ENCODE measurements at regions not wholly inside any gene's neighbourhood (a gene's known extent, or its start where the extent isn't known, plus 50 kb on each side); places are given as distances from the start of the nearest gene placed in this dataset.
"Not testable (repeated sequence)": the region's sequence is repeated elsewhere in the genome, so short reads cannot be mapped to it uniquely, and the experiment has no call there.

DNA sequence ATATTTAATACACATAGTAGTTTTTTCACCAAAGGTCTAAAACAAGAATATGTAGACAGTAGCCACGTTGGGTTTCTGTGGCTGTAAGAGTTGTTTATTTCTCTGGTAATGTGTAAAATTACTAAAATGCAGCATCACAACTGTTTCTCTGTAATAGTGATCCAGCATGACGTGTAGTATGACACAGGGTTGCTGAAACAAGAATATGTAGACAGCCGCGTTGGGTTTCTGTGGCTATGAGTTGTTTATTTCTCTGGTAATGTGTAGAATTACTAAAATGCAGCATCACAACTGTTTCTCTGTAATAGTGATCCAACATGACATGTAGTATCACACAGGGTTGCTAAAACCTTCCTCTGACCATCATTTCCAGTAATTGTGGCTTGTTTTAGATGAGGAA is 153.6 kb upstream of the ZNF717 start:
- Histone ChIP-seq H4K91ac (ENCODE audit: low read depth, low read length) (no peak overlapping the region), H3K9ac (ENCODE audit: low read length) (no peak overlapping the region), H3K79me2 (ENCODE audit: control insufficient read depth, insufficient read depth, low read length, poor library complexity) (no peaks in the 10 kb centered on the region), H3K18ac (ENCODE audit: low read length) (no peak overlapping the region), H3K14ac (ENCODE audit: low read length) (no peak overlapping the region), H2BK5ac (ENCODE audit: low read depth, low read length, poor library complexity) (no peak overlapping the region), H2AFZ (ENCODE audit: insufficient read depth, low read length, poor library complexity) (no peak overlapping the region), H3K4ac (ENCODE audit: low read depth, low read length) (no peak overlapping the region), H3K36me3 (ENCODE audit: control insufficient read depth in 1 of 2, insufficient read depth in 2 of 2, low read length in 2 of 2) (no peaks in the 10 kb centered on the region), H2BK12ac (ENCODE audit: low read length) (no peak overlapping the region), H3K23ac (ENCODE audit: low read length) (no peak overlapping the region), H3K4me3 (ENCODE audit: low read depth, low read length) (no peak overlapping the region), H3K27me3 (ENCODE audit: insufficient read depth, low read length) (no peaks in the 10 kb centered on the region), H2AK5ac (ENCODE audit: low read length) (no peak overlapping the region), H4K8ac (ENCODE audit: low read depth, low read length) (no peak overlapping the region), H3K4me1 (ENCODE audit: control insufficient read depth in 1 of 2, insufficient read depth in 2 of 2, low read length in 2 of 2) (no peaks in the 10 kb centered on the region), H4K12ac (ENCODE audit: low read depth, low read length) (no peak overlapping the region), H3K79me1 (ENCODE audit: low read length) (no peaks in the 10 kb centered on the region), H2BK120ac (ENCODE audit: insufficient read depth, low read length, poor library complexity) (no peak overlapping the region), H3K27ac (ENCODE audit: low read depth, low read length) (no peak overlapping the region), H3K4me2 (ENCODE audit: low read length) (no peak overlapping the region), H3K9me3 (ENCODE audit: insufficient read depth, low read depth, low read length) (no peaks in the 10 kb centered on the region)
- WGBS (ENCODE audit: extremely low coverage, insufficient coverage, insufficient read length) = no CpG with 5 or more reads among the region's 4 CpGs
- DNase-seq = no peak

DNA sequence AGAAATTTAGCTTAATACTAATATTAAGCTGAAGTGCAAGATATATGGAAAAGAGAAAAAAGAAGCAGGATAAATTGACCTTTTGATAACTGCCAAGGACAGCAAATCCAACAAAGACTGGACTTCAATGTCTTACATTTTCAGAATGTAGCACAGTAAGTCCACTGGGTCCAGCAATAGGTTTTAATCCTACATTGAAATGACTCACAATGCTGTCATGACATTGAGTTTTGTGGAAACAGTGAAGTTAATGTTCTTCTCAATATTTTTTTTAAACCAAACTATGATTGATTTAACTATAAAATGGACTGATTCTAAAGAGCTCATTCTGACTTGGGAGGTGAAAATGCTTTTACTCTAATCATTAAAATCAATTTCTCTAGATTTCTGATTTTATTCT is 166.6 kb upstream of the ZNF717 start:
- H2BK5ac ChIP-seq (ENCODE audit: low read depth, low read length, poor library complexity) = no peak overlapping the region
- no peak overlapping the region for H3K14ac ChIP-seq (ENCODE audit: low read length)
- H3K4ac ChIP-seq (ENCODE audit: low read depth, low read length) = no peak overlapping the region
- no peaks in the 10 kb centered on the region for H3K79me1 ChIP-seq (ENCODE audit: low read length)
- H4K8ac ChIP-seq (ENCODE audit: low read depth, low read length) = no peak overlapping the region
- H3K9ac ChIP-seq (ENCODE audit: low read length) = no peak overlapping the region
- no peak overlapping the region for H3K4me3 ChIP-seq (ENCODE audit: low read depth, low read length)
- no peaks in the 10 kb centered on the region for H3K27me3 ChIP-seq (ENCODE audit: insufficient read depth, low read length)
- H4K12ac ChIP-seq (ENCODE audit: low read depth, low read length) = no peak overlapping the region
- no peak overlapping the region for H2BK120ac ChIP-seq (ENCODE audit: insufficient read depth, low read length, poor library complexity)
- H3K36me3 ChIP-seq (ENCODE audit: control insufficient read depth in 1 of 2, insufficient read depth in 2 of 2, low read length in 2 of 2) = no peaks in the 10 kb centered on the region
- no peak overlapping the region for H2AFZ ChIP-seq (ENCODE audit: insufficient read depth, low read length, poor library complexity)
- no peak overlapping the region for H4K91ac ChIP-seq (ENCODE audit: low read depth, low read length)
- H3K4me1 ChIP-seq (ENCODE audit: control insufficient read depth in 1 of 2, insufficient read depth in 2 of 2, low read length in 2 of 2) = no peaks in the 10 kb centered on the region
- no peaks in the 10 kb centered on the region for H3K9me3 ChIP-seq (ENCODE audit: insufficient read depth, low read depth, low read length)
- no peaks in the 10 kb centered on the region for H3K79me2 ChIP-seq (ENCODE audit: control insufficient read depth, insufficient read depth, low read length, poor library complexity)
- no peak overlapping the region for H3K18ac ChIP-seq (ENCODE audit: low read length)
- no peak for DNase-seq
- no peak overlapping the region for H3K27ac ChIP-seq (ENCODE audit: low read depth, low read length)
- H3K4me2 ChIP-seq (ENCODE audit: low read length) = no peak overlapping the region
- no peak overlapping the region for H3K23ac ChIP-seq (ENCODE audit: low read length)
- H2BK12ac ChIP-seq (ENCODE audit: low read length) = no peak overlapping the region
- H2AK5ac ChIP-seq (ENCODE audit: low read length) = no peak overlapping the region

DNA sequence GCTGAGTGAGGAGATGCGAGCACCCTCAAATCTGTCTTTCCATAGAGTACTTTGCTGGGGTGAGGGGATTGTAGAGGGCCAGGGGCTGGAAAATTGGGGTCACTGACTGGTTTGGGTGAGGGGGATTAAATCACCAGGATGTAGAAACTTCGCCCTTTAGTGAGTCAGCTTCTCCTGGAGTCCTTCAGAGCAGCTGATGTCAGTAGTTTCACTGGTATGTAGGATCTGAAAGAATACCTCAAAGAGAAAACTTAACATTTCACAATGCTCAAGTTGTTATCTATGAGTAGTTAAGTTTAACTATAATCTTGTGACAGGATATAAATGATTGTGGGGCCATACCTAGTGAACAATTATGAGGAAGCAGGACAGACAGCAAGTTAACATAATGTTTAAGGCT is 174.7 kb upstream of the ZNF717 start:
- WGBS (ENCODE audit: extremely low coverage, insufficient coverage, insufficient read length) = no CpG with 5 or more reads among the region's 2 CpGs
- not testable (repeated sequence) for H3K23ac ChIP-seq (ENCODE audit: low read length); H2BK12ac ChIP-seq (ENCODE audit: low read length)

DNA sequence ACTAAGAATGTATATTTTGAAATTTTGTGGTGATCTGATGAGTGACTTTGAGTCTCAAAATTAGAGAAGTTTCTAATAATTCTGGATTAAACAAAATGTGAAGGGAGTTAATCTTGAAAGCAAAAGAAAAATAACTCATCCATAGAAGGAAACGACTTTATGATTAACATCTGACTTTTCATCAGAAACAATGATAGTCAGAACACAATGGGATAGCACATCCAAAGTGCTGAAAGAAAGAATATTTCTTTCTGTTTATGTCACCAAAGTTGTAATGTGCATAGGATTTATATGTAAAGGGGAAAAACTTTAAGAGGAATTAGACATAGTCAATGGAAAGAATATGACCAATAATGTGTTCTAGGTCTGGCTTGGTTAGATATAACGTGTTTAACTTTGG is 176.7 kb upstream of the ZNF717 start:
- not testable (repeated sequence) for H3K79me2 ChIP-seq (ENCODE audit: control insufficient read depth, insufficient read depth, low read length, poor library complexity); H4K12ac ChIP-seq (ENCODE audit: low read depth, low read length); H3K36me3 ChIP-seq (ENCODE audit: control insufficient read depth in 1 of 2, insufficient read depth in 2 of 2, low read length in 2 of 2); H3K18ac ChIP-seq (ENCODE audit: low read length); H3K4me2 ChIP-seq (ENCODE audit: low read length); H4K8ac ChIP-seq (ENCODE audit: low read depth, low read length); H3K9ac ChIP-seq (ENCODE audit: low read length); H3K4me3 ChIP-seq (ENCODE audit: low read depth, low read length); H3K4me1 ChIP-seq (ENCODE audit: control insufficient read depth in 1 of 2, insufficient read depth in 2 of 2, low read length in 2 of 2); H3K14ac ChIP-seq (ENCODE audit: low read length); H2AFZ ChIP-seq (ENCODE audit: insufficient read depth, low read length, poor library complexity); H3K79me1 ChIP-seq (ENCODE audit: low read length); H2BK12ac ChIP-seq (ENCODE audit: low read length); H3K9me3 ChIP-seq (ENCODE audit: insufficient read depth, low read depth, low read length); H2AK5ac ChIP-seq (ENCODE audit: low read length); H3K23ac ChIP-seq (ENCODE audit: low read length); H3K27ac ChIP-seq (ENCODE audit: low read depth, low read length); H3K27me3 ChIP-seq (ENCODE audit: insufficient read depth, low read length); DNase-seq; H2BK5ac ChIP-seq (ENCODE audit: low read depth, low read length, poor library complexity); H4K91ac ChIP-seq (ENCODE audit: low read depth, low read length); H3K4ac ChIP-seq (ENCODE audit: low read depth, low read length); H2BK120ac ChIP-seq (ENCODE audit: insufficient read depth, low read length, poor library complexity)
- no CpG with 5 or more reads among the region's 2 CpGs for WGBS (ENCODE audit: extremely low coverage, insufficient coverage, insufficient read length)

More for the DNA sequence above, 174.7 kb upstream of the ZNF717 start:
- not testable (repeated sequence) for H3K18ac ChIP-seq (ENCODE audit: low read length); H3K27me3 ChIP-seq (ENCODE audit: insufficient read depth, low read length); H3K79me1 ChIP-seq (ENCODE audit: low read length); H4K91ac ChIP-seq (ENCODE audit: low read depth, low read length); H3K4ac ChIP-seq (ENCODE audit: low read depth, low read length); H3K27ac ChIP-seq (ENCODE audit: low read depth, low read length); H3K14ac ChIP-seq (ENCODE audit: low read length); H4K12ac ChIP-seq (ENCODE audit: low read depth, low read length); H2AFZ ChIP-seq (ENCODE audit: insufficient read depth, low read length, poor library complexity); H3K9ac ChIP-seq (ENCODE audit: low read length); DNase-seq; H3K4me1 ChIP-seq (ENCODE audit: control insufficient read depth in 1 of 2, insufficient read depth in 2 of 2, low read length in 2 of 2); H4K8ac ChIP-seq (ENCODE audit: low read depth, low read length); H3K9me3 ChIP-seq (ENCODE audit: insufficient read depth, low read depth, low read length); H2BK5ac ChIP-seq (ENCODE audit: low read depth, low read length, poor library complexity); H3K4me2 ChIP-seq (ENCODE audit: low read length); H3K4me3 ChIP-seq (ENCODE audit: low read depth, low read length); H2AK5ac ChIP-seq (ENCODE audit: low read length); H3K36me3 ChIP-seq (ENCODE audit: control insufficient read depth in 1 of 2, insufficient read depth in 2 of 2, low read length in 2 of 2); H2BK120ac ChIP-seq (ENCODE audit: insufficient read depth, low read length, poor library complexity); H3K79me2 ChIP-seq (ENCODE audit: control insufficient read depth, insufficient read depth, low read length, poor library complexity)

DNA sequence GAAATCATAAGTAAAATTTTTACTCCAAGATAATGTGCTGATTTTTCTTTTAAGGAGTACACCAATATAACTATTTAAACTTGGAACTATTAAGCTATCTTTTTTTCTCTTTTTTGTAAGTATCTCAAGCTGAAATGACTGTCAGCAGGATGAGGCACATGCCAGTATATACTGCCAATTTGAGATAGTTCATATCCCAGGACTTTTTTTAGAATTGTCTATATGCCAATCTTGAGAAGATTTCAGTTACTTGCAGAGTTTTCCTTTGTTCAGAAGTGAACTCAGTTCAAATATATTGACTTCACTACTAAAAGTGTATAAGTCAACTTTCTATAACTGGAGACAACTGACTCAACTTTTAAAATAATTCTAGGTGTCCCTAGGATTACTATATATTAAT is 181.7 kb upstream of the ZNF717 start:
- no peak for DNase-seq
- no peak overlapping the region for H3K14ac ChIP-seq (ENCODE audit: low read length)
- H2BK12ac ChIP-seq (ENCODE audit: low read length) = no peak overlapping the region
- H3K4me3 ChIP-seq (ENCODE audit: low read depth, low read length) = no peak overlapping the region
- no peaks in the 10 kb centered on the region for H3K9me3 ChIP-seq (ENCODE audit: insufficient read depth, low read depth, low read length)
- no peak overlapping the region for H3K18ac ChIP-seq (ENCODE audit: low read length)
- no peak overlapping the region for H2AK5ac ChIP-seq (ENCODE audit: low read length)
- no peak overlapping the region for H4K8ac ChIP-seq (ENCODE audit: low read depth, low read length)
- H4K91ac ChIP-seq (ENCODE audit: low read depth, low read length) = no peak overlapping the region
- H2BK120ac ChIP-seq (ENCODE audit: insufficient read depth, low read length, poor library complexity) = no peak overlapping the region
- H2BK5ac ChIP-seq (ENCODE audit: low read depth, low read length, poor library complexity) = no peak overlapping the region
- no peak overlapping the region for H3K4me2 ChIP-seq (ENCODE audit: low read length)
- no peak overlapping the region for H3K9ac ChIP-seq (ENCODE audit: low read length)
- no peak overlapping the region for H3K23ac ChIP-seq (ENCODE audit: low read length)
- no peaks in the 10 kb centered on the region for H3K27me3 ChIP-seq (ENCODE audit: insufficient read depth, low read length)
- no peaks in the 10 kb centered on the region for H3K36me3 ChIP-seq (ENCODE audit: control insufficient read depth in 1 of 2, insufficient read depth in 2 of 2, low read length in 2 of 2)
- H3K79me1 ChIP-seq (ENCODE audit: low read length) = no peaks in the 10 kb centered on the region
- H4K12ac ChIP-seq (ENCODE audit: low read depth, low read length) = no peak overlapping the region
- H3K27ac ChIP-seq (ENCODE audit: low read depth, low read length) = no peak overlapping the region
- no peaks in the 10 kb centered on the region for H3K79me2 ChIP-seq (ENCODE audit: control insufficient read depth, insufficient read depth, low read length, poor library complexity)
- H2AFZ ChIP-seq (ENCODE audit: insufficient read depth, low read length, poor library complexity) = no peak overlapping the region
- no peaks in the 10 kb centered on the region for H3K4me1 ChIP-seq (ENCODE audit: control insufficient read depth in 1 of 2, insufficient read depth in 2 of 2, low read length in 2 of 2)
- H3K4ac ChIP-seq (ENCODE audit: low read depth, low read length) = no peak overlapping the region
